Heart left ventricle (tissue), 16 donors: ENCODE measurements at regions not wholly inside any gene's neighbourhood (a gene's known extent, or its start where the extent isn't known, plus 50 kb on each side); places are given as distances from the start of the nearest gene placed in this dataset.
"Not testable (repeated sequence)": the region's sequence is repeated elsewhere in the genome, so short reads cannot be mapped to it uniquely, and the experiment has no call there.

ENCODE experiments used
- ATAC-seq, 4 donors: fragments of 200-7000 bp; cut with Tn5 transposase; one replicate each; pipeline ENCODE4 v1.9.1; 2020 to 2022; ENCODE audit warnings: moderate library complexity in 4 of 4, mild to moderate bottlenecking in 3 of 4, moderate number of reproducible peaks in 1 of 4
- DNase-seq, 5 donors: peaks; one replicate each; pipeline ENCODE4 v3.0.0-alpha.2; 2020
- H3K27ac ChIP-seq, 12 donors: fragments of 200-600 bp; sonication (generic) in 4 of 12; one replicate each; pipeline versions ENCODE4 v1.5.0 to v1.8.0; 2016 to 2022; ENCODE audit warnings: mild to moderate bottlenecking in 2 of 12
- H3K27me3 ChIP-seq, 9 donors: fragments of 200-600 bp; sonication (generic) in 2 of 9; one replicate each; pipeline versions ENCODE4 v1.5.1 to v1.8.0; 2016 to 2022; ENCODE audit warnings: mild to moderate bottlenecking in 3 of 9
- H3K36me3 ChIP-seq, 9 donors: fragments of 200-600 bp; sonication (generic) in 2 of 9; one replicate each; pipeline versions ENCODE4 v1.5.0 to v1.8.0; 2018 to 2022; ENCODE audit warnings: mild to moderate bottlenecking in 2 of 9
- H3K4me1 ChIP-seq, 12 donors: fragments of 200-600 bp; sonication (generic) in 4 of 12; one replicate each; pipeline versions ENCODE4 v1.5.0 to v1.8.0; 2016 to 2022; ENCODE audit warnings: mild to moderate bottlenecking in 3 of 12
- H3K4me3 ChIP-seq, 12 donors: fragments of 200-600 bp; sonication (generic) in 4 of 12; one replicate each; pipeline versions ENCODE4 v1.5.0 to v1.8.0; 2017 to 2022; ENCODE audit warnings: mild to moderate bottlenecking in 9 of 12, moderate library complexity in 4 of 12
- H3K9me3 ChIP-seq, 12 donors: fragments of 200-600 bp; sonication (generic) in 4 of 12; one replicate each; pipeline versions ENCODE4 v1.5.0 to v1.8.0; 2016 to 2022; ENCODE audit warnings: mild to moderate bottlenecking in 1 of 12
- POLR2A ChIP-seq, 2 donors: fragments of 450-650 bp; IDR thresholded peaks; one replicate each; pipeline ENCODE4 v1.6.1; 2017; ENCODE audit warnings: antibody characterized with exemption in 2 of 2, mild to moderate bottlenecking in 2 of 2, moderate library complexity in 2 of 2
- WGBS, 4 donors: extraction: QIAGEN DNeasy Blood & Tissue Kit in 2 of 4; methylation state at CpG; one replicate each; pipeline versions ENCODE4 v1.1.5 to v1.1.7; 2013 to 2018; 5-methylcytosine and 5-hydroxymethylcytosine counted together
- intact Hi-C, 10 donors: fragments of 100-400 bp; cut with DNase I; formaldehyde crosslinking; loops; one replicate each; pipeline versions ENCODE4 v1.11.1 to v1.14.2; 2022
- TF ChIP-seq, protein P1 (sequence below), 12 donors: fragments of 200-600 bp; sonication (generic) in 4 of 12; IDR thresholded peaks; one replicate each; pipeline versions ENCODE4 v1.5.0 to v1.8.0; 2018 to 2022; ENCODE audit warnings: antibody characterized with exemption in 12 of 12, mild to moderate bottlenecking in 5 of 12
- donor health status: ischemic (EF 13 %, LVEDD 7.1; RV severe dilation, severe dysfunction).
- donor health status: healthy with polysubstance abuse.
- donor health status: DM: no; HTN: yes; CAD: no.
- donor health status: DM: no; HTN: no; CAD: no.
- donor health status: ischemic (EF 25% LVEDD 6.9; RV normal size, moderate dysfunction).
- donor health status: ischemic (EF 25% LVEDD 5.7; RV mildly dilated, moderate dysfunction).
- donor health status: healthy.
- donor health status: DM: yes; HTN: yes; CAD: no.
- donor health status: ischemic (EF 35%, LVEDD 5.7; RV mildly dilated, moderate dysfunction).
- donor health status: nonischemic (EF 11% LVEDD 7.7; RV severe dilation, severe dysfunction).
- donor health status: DM: yes; HTN: yes; CAD: no.
- donor health status: PGD.
- donor health status: ischemic (EF 29% LVEDD 5.4; RV normal size, mild dysfunction).
- donor health status: nonischemic (EF 23%, LVEDD 6.1; RV moderate dilation, normal function).

DNA sequence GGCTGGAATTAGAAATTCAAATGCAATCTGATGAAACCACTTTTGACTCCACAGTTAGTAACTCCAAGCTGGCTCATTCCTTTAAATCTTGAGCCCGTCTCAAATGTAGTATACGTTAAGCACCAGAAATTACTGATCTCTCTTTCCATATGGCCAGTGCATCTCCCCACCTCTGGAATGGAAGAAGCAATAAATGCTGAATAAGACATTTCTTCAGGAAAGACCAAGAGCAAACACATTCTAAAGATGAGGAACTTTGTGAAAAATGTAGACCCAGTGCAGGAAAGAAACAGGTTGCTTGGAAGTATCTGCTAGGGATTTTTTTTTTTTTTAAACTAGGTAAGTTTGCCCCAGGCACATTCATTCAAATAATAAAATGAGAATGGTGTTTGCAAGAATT is 143.1 kb upstream of the FBXO11 start:
- Histone ChIP-seq H3K9me3 (no peaks in the 10 kb centered on the region), H3K36me3 (no peaks in the 10 kb centered on the region), H3K27me3 (no peaks in the 10 kb centered on the region), H3K4me1 (no peaks in the 10 kb centered on the region), H3K27ac (no peak overlapping the region), H3K4me3 (no peak overlapping the region)
- ATAC-seq, result no peak
- 81 to 89% (median 83%) methylated on average over 2 of the region's 2 CpGs for WGBS, 4 donors
- TF ChIP-seq, protein P1, sequence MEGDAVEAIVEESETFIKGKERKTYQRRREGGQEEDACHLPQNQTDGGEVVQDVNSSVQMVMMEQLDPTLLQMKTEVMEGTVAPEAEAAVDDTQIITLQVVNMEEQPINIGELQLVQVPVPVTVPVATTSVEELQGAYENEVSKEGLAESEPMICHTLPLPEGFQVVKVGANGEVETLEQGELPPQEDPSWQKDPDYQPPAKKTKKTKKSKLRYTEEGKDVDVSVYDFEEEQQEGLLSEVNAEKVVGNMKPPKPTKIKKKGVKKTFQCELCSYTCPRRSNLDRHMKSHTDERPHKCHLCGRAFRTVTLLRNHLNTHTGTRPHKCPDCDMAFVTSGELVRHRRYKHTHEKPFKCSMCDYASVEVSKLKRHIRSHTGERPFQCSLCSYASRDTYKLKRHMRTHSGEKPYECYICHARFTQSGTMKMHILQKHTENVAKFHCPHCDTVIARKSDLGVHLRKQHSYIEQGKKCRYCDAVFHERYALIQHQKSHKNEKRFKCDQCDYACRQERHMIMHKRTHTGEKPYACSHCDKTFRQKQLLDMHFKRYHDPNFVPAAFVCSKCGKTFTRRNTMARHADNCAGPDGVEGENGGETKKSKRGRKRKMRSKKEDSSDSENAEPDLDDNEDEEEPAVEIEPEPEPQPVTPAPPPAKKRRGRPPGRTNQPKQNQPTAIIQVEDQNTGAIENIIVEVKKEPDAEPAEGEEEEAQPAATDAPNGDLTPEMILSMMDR (IDR thresholded peaks at IDR 0.05), result no peak
- no peak for TF ChIP-seq POLR2A (IDR thresholded peaks at IDR 0.05)
- intact Hi-C loops, result no loop called here
- DNase-seq, result no peak

DNA sequence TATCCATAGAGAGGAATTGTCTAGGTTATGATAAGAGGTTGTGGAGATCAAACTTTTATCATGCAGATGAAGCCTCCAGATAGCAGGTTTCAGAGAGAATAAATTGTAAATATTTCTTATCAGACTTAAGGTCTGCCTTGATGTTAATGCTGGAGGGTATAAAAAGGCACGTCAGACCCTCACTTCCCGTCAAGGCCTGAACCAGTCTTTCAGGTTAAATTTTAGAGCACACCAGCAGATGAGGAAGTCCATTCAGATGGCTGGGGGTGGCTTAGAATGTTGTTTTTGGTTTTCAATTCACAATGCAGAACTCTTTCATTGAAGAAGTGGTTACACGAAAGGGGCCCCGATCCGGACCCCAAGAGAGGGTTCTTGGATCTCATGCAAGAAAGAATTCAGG is 144.4 kb upstream of the FBXO11 start:
- WGBS, 4 donors, result 75 to 79% (median 77%) methylated on average over 5 of the region's 5 CpGs
- Histone ChIP-seq H3K4me3 (no peak overlapping the region), H3K27me3 (no peaks in the 10 kb centered on the region), H3K4me1 (no peaks in the 10 kb centered on the region), H3K9me3 (no peaks in the 10 kb centered on the region), H3K36me3 (no peaks in the 10 kb centered on the region), H3K27ac (no peak overlapping the region)
- intact Hi-C loops, result no loop called here
- DNase-seq (no peak), ATAC-seq (no peak)
- no peak for TF ChIP-seq POLR2A (IDR thresholded peaks at IDR 0.05)
- TF ChIP-seq, protein P1 (IDR thresholded peaks at IDR 0.05), result no peak

DNA sequence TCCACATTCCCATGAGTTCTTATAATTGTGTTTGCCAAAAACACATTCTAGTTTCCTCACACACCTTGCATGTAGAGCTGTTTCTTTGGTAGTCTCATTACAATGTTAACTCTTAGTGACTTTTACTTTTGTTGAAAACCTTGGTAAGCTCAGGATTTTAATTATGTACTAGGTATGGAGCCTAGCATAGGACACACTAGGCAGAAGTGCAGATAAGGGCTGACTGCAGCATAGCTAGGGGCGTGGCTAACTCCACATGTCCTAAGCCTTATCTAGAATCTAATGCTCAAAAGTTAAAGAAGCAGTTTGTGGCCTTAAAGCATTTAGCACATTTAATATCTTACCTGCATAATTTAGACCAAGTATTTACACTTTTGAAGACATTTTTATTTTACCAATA is 153.7 kb upstream of the FBXO11 start:
- Histone ChIP-seq H3K9me3 (no peaks in the 10 kb centered on the region), H3K27me3 (no peaks in the 10 kb centered on the region), H3K4me3 (no peak overlapping the region), H3K27ac (no peak overlapping the region), H3K4me1 (no peaks in the 10 kb centered on the region), H3K36me3 (no peaks in the 10 kb centered on the region)
- TF ChIP-seq, protein P1 (IDR thresholded peaks at IDR 0.05), result no peak
- no peak for TF ChIP-seq POLR2A (IDR thresholded peaks at IDR 0.05)
- ATAC-seq (no peak), DNase-seq (no peak)
- WGBS, 4 donors, result 69 to 86% (median 75%) methylated on average over 1 of the region's 1 CpG
- intact Hi-C loops, result no loop called here

DNA sequence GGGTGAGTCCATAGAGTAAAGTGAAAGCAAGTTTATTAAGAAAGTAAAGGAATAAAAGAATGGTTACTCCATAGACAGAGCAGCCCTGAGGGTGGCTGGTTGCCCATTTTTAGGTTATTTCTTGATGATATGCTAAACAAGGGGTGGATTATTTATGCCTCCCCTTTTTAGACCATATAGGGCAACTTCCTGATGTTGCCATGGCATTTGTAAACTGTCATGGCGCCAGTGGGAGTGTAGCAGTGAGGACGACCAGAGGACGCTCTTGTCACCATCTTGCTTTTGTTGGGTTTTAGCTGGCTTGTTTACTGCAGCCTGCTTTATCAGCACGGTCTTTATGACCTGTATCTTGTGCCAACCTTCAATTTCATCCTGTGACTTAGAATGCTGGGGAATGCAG is 155.4 kb upstream of the FBXO11 start:
- DNase-seq, ATAC-seq, H3K27ac ChIP-seq, H3K27me3 ChIP-seq, H3K36me3 ChIP-seq, H3K4me1 ChIP-seq, H3K4me3 ChIP-seq, intact Hi-C loops, H3K9me3 ChIP-seq: not testable (repeated sequence)
- 76 to 87% (median 81%) methylated on average over 4 of the region's 4 CpGs for WGBS, 4 donors

DNA sequence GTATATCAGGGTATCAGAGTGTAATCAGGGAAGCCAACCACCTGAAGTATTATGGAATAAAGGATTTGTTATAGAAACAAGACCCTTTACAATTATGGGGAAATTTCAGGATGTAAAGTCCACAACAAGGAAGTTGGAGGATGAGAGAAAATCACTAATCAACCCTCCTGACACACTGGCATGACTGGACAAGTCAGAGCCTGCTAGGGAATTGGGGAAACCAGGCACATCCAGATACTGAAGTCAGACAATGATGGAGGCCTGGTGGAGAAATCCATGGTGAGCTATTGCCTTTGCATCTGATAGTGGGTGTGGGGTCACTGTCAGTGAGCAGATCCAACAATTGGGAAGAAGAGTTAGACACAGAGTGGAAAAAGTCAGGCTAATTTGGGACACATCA is 158.8 kb upstream of the FBXO11 start:
- ATAC-seq (no peak), DNase-seq (no peak)
- Histone ChIP-seq H3K36me3 (no peaks in the 10 kb centered on the region), H3K9me3 (no peaks in the 10 kb centered on the region), H3K27ac (no peak overlapping the region), H3K27me3 (peaks cover 0 to 4% (median 0%) of the 10 kb centered on the region in 9 donors), H3K4me3 (no peak overlapping the region), H3K4me1 (no peaks in the 10 kb centered on the region)
- intact Hi-C loops, result no loop called here
- no peak for TF ChIP-seq POLR2A (IDR thresholded peaks at IDR 0.05)
- TF ChIP-seq, protein P1 (IDR thresholded peaks at IDR 0.05), result no peak
